ENCODE measurements at regions not wholly inside any gene's neighbourhood (a gene's known extent, or its start where the extent isn't known, plus 50 kb on each side); places are given as distances from the start of the nearest gene placed in this dataset.
"Not testable (repeated sequence)": the region's sequence is repeated elsewhere in the genome, so short reads cannot be mapped to it uniquely, and the experiment has no call there.

- Mint-ChIP-seq H3K4me3 (no peak overlapping the region), H3K27ac (no peak overlapping the region), H3K4me1 (no peaks in the 10 kb centered on the region), H3K36me3 (ENCODE audit: low read depth) (no peaks in the 10 kb centered on the region), H3K27me3 (peaks cover 50% of the 10 kb centered on the region)
- DNase-seq = no peak
- no peaks in the 10 kb centered on the region for H3K9me3 ChIP-seq (ENCODE audit: control insufficient read depth, low read length, poor library complexity, severe bottlenecking)
- no peak for ATAC-seq
These were observed 113.4 kb upstream of the FAM241A start for GRCh38 chr4:112031712-112032328.

DNA sequence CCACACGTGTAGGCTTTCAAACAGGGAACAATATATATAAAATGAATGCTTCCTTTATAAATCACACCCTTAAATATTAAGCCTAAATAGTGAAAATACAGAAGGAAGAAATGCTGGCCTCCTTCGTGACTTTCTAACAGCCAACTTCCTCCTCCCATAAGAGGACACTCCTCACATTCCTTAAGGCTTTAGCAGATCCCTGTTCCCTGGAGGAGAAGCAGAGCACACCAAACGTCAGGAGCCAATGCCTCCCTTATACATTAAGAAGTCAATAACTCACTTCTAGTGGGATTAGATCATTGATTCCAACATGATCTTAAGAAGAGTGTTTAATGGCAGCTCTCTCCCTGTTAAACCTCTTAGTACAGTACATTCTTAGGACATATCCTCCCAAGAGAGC is 108.4 kb upstream of the FAM241A start:
- DNase-seq = no peak
- H3K9me3 ChIP-seq (ENCODE audit: control insufficient read depth, low read length, poor library complexity, severe bottlenecking) = no peaks in the 10 kb centered on the region
- H3K4me1 Mint-ChIP-seq = no peaks in the 10 kb centered on the region
- H3K27ac Mint-ChIP-seq = no peak overlapping the region
- H3K4me3 Mint-ChIP-seq = no peak overlapping the region
- ATAC-seq = no peak
- peaks cover 57% of the 10 kb centered on the region for H3K27me3 Mint-ChIP-seq
- no peaks in the 10 kb centered on the region for H3K36me3 Mint-ChIP-seq (ENCODE audit: low read depth)

GRCh38 chr4:112038861-112039260 is 106.4 kb upstream of the FAM241A start:
- H3K9me3 ChIP-seq (ENCODE audit: control insufficient read depth, low read length, poor library complexity, severe bottlenecking) = no peaks in the 10 kb centered on the region
- no peaks in the 10 kb centered on the region for H3K4me1 Mint-ChIP-seq
- peaks cover 53% of the 10 kb centered on the region for H3K27me3 Mint-ChIP-seq
- no peak overlapping the region for H3K4me3 Mint-ChIP-seq
- no peak for DNase-seq
- ATAC-seq = no peak
- no peak overlapping the region for H3K27ac Mint-ChIP-seq
- H3K36me3 Mint-ChIP-seq (ENCODE audit: low read depth) = no peaks in the 10 kb centered on the region

DNA sequence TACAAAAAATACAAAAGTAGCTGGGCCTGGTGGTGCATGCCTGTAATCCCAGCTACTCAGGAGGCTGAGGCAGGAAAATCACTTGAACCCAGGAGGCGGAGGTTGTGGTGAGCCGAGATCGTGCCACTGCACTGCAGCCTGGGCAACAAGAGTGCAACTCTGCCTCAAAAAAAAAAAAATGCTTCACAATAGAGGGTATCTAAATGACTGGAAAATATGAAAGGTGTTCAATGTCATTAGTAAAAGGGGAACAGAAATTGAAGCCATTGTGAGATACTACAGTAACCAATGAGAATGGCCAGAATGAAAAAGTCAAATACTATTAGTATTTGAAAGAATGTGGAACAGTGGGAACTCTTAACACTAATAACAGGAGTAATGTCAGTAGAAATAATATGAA is 96.1 kb upstream of the FAM241A start:
- not testable (repeated sequence) for H3K27ac Mint-ChIP-seq; ATAC-seq; H3K36me3 Mint-ChIP-seq (ENCODE audit: low read depth); H3K4me3 Mint-ChIP-seq; H3K9me3 ChIP-seq (ENCODE audit: control insufficient read depth, low read length, poor library complexity, severe bottlenecking); H3K4me1 Mint-ChIP-seq; H3K27me3 Mint-ChIP-seq; DNase-seq

DNA sequence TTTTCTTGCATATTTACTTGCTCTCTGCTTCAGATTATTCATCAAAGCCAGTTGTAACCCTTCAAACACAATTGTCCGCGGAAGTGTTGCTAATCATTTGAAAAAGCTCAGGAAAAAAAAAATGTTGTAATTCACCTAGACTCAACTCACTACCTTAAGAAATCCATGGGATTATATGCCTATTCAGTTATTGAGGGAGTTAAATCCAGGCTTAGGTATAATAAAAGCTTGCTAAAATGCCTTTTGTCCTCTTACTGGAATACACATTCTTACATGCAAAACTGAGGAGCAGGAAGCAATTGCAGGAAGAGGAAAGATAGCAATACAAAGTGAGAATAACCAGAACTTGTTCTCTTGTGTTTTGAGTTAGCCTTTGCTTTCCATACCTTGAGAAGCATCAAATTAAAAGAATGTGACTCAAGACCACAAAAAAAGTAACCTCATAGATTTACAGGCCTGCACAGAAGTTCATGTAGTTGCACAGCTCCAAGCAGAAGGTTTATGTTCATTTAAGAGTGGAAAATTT is 91.4 kb upstream of the FAM241A start:
- Mint-ChIP-seq H3K27ac (no peak overlapping the region), H3K36me3 (ENCODE audit: low read depth) (no peaks in the 10 kb centered on the region), H3K4me1 (peaks cover 6% of the 10 kb centered on the region), H3K4me3 (no peak overlapping the region), H3K27me3 (peaks cover 20% of the 10 kb centered on the region)
- no peaks in the 10 kb centered on the region for H3K9me3 ChIP-seq (ENCODE audit: control insufficient read depth, low read length, poor library complexity, severe bottlenecking)
- DNase-seq (no peak), ATAC-seq (no peak)

- peaks cover 20% of the 10 kb centered on the region for H3K27me3 Mint-ChIP-seq
- no peak overlapping the region for H3K27ac Mint-ChIP-seq
- H3K36me3 Mint-ChIP-seq (ENCODE audit: low read depth) = no peaks in the 10 kb centered on the region
- ATAC-seq (no peak), DNase-seq (no peak)
- H3K4me1 Mint-ChIP-seq = peaks cover 6% of the 10 kb centered on the region
- no peaks in the 10 kb centered on the region for H3K9me3 ChIP-seq (ENCODE audit: control insufficient read depth, low read length, poor library complexity, severe bottlenecking)
- no peak overlapping the region for H3K4me3 Mint-ChIP-seq
These were observed 90.2 kb upstream of the FAM241A start for GRCh38 chr4:112055100-112055499.

GRCh38 chr4:112057470-112057869 is 87.8 kb upstream of the FAM241A start:
- no peak for ATAC-seq
- peaks cover 6% of the 10 kb centered on the region for H3K4me1 Mint-ChIP-seq
- no peak overlapping the region for H3K27ac Mint-ChIP-seq
- peaks cover 32% of the 10 kb centered on the region for H3K27me3 Mint-ChIP-seq
- no peaks in the 10 kb centered on the region for H3K36me3 Mint-ChIP-seq (ENCODE audit: low read depth)
- DNase-seq = no peak
- no peak overlapping the region for H3K4me3 Mint-ChIP-seq
- no peaks in the 10 kb centered on the region for H3K9me3 ChIP-seq (ENCODE audit: control insufficient read depth, low read length, poor library complexity, severe bottlenecking)

GRCh38 chr4:112058433-112058832 is 86.8 kb upstream of the FAM241A start:
- Mint-ChIP-seq H3K27me3 (peaks cover 38% of the 10 kb centered on the region), H3K4me3 (no peak overlapping the region), H3K27ac (no peak overlapping the region), H3K4me1 (peaks cover 6% of the 10 kb centered on the region), H3K36me3 (ENCODE audit: low read depth) (no peaks in the 10 kb centered on the region)
- no peaks in the 10 kb centered on the region for H3K9me3 ChIP-seq (ENCODE audit: control insufficient read depth, low read length, poor library complexity, severe bottlenecking)
- DNase-seq = no peak
- no peak for ATAC-seq

- Mint-ChIP-seq H3K27ac (no peak overlapping the region), H3K36me3 (ENCODE audit: low read depth) (no peaks in the 10 kb centered on the region), H3K4me3 (no peak overlapping the region), H3K27me3 (peaks cover 33% of the 10 kb centered on the region), H3K4me1 (peaks cover 4% of the 10 kb centered on the region)
- no peaks in the 10 kb centered on the region for H3K9me3 ChIP-seq (ENCODE audit: control insufficient read depth, low read length, poor library complexity, severe bottlenecking)
- no peak for DNase-seq
- no peak for ATAC-seq
These were observed 85.0 kb upstream of the FAM241A start for GRCh38 chr4:112060212-112060611.

- Mint-ChIP-seq H3K4me1 (peaks cover 4% of the 10 kb centered on the region), H3K27me3 (peaks cover 38% of the 10 kb centered on the region), H3K36me3 (ENCODE audit: low read depth) (peaks cover 2% of the 10 kb centered on the region), H3K27ac (no peak overlapping the region), H3K4me3 (no peak overlapping the region)
- no peaks in the 10 kb centered on the region for H3K9me3 ChIP-seq (ENCODE audit: control insufficient read depth, low read length, poor library complexity, severe bottlenecking)
- ATAC-seq (no peak), DNase-seq (no peak)
These were observed 83.9 kb upstream of the FAM241A start for GRCh38 chr4:112061207-112061817.

GRCh38 chr4:112063260-112063659 is 82.0 kb upstream of the FAM241A start:
- no peak for ATAC-seq
- Mint-ChIP-seq H3K27ac (no peak overlapping the region), H3K4me3 (no peak overlapping the region), H3K36me3 (ENCODE audit: low read depth) (peaks cover 2% of the 10 kb centered on the region), H3K27me3 (peaks cover 45% of the 10 kb centered on the region), H3K4me1 (no peaks in the 10 kb centered on the region)
- no peaks in the 10 kb centered on the region for H3K9me3 ChIP-seq (ENCODE audit: control insufficient read depth, low read length, poor library complexity, severe bottlenecking)
- DNase-seq = no peak

- H3K9me3 ChIP-seq (ENCODE audit: control insufficient read depth, low read length, poor library complexity, severe bottlenecking) = peaks cover 3% of the 10 kb centered on the region
- Mint-ChIP-seq H3K4me3 (no peak overlapping the region), H3K27me3 (peaks cover 37% of the 10 kb centered on the region), H3K27ac (no peak overlapping the region), H3K36me3 (ENCODE audit: low read depth) (peaks cover 2% of the 10 kb centered on the region), H3K4me1 (no peaks in the 10 kb centered on the region)
- ATAC-seq (no peak), DNase-seq (no peak)
These were observed 76.1 kb upstream of the FAM241A start for GRCh38 chr4:112069110-112069509.

DNA sequence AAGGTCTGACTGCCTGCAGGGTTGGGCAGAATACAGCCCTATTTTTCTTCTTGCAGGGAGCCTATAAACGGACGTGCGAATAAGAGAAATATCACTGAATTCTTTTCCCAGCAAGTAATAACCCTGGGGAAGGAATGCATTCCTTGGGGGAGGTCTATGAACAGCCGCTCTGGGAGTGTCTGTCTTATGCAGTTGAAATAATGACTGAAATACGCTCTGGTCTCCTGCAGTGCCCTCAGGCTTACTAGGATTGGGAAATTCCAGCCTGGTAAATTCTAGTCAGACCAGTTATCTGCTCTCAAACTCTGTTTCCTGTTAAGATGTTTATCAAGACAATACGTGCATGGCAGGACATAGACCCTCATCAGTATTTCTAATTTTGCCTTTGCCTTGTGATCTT is 72.1 kb upstream of the FAM241A start:
- ATAC-seq (no peak), DNase-seq (no peak)
- H3K4me3 Mint-ChIP-seq = no peak overlapping the region
- peaks cover 3% of the 10 kb centered on the region for H3K9me3 ChIP-seq (ENCODE audit: control insufficient read depth, low read length, poor library complexity, severe bottlenecking)
- H3K27ac Mint-ChIP-seq = no peak overlapping the region
- peaks cover 28% of the 10 kb centered on the region for H3K27me3 Mint-ChIP-seq
- no peaks in the 10 kb centered on the region for H3K36me3 Mint-ChIP-seq (ENCODE audit: low read depth)
- peaks cover 3% of the 10 kb centered on the region for H3K4me1 Mint-ChIP-seq

DNA sequence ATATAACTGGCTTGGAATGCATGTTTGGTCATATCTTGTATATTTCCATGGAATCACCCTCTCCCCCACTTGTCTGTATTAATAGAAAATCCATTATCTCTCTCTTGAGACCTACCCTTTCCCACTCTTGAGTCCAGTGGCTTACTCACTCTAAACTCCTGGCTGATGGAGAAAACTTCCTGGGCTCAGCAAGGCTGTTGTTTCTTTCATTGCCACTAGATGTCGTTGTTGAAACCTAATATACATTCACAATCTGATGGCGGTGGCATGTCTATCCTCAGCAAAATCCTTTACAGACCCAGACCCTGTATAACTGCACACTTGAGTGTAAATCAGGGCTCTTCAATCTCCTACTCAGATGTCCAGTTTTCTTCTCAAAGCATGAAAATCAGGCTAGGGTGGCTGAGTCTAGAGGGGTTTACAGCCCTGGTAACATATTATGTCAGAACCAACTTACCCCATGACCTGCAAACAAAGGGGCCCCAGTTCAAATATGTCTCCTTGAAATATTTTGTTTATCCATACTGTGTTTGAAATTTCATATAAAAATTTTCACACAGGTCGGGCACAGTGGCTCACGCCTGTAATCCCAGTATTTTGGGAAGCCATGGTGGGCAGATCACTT is 70.0 kb upstream of the FAM241A start:
- ATAC-seq (peak; percentile 76), DNase-seq (no peak)
- no peak overlapping the region for H3K27ac Mint-ChIP-seq
- peaks cover 3% of the 10 kb centered on the region for H3K9me3 ChIP-seq (ENCODE audit: control insufficient read depth, low read length, poor library complexity, severe bottlenecking)
- H3K4me3 Mint-ChIP-seq = no peak overlapping the region
- peaks cover 20% of the 10 kb centered on the region for H3K27me3 Mint-ChIP-seq
- H3K36me3 Mint-ChIP-seq (ENCODE audit: low read depth) = peaks cover 8% of the 10 kb centered on the region
- H3K4me1 Mint-ChIP-seq = peaks cover 3% of the 10 kb centered on the region
